Skeletal muscle tissue (tissue), 3 donors: ENCODE measurements at regions not wholly inside any gene's neighbourhood (a gene's known extent, or its start where the extent isn't known, plus 50 kb on each side); places are given as distances from the start of the nearest gene placed in this dataset.

Experiments
- H3K27ac ChIP-seq: one replicate; pipeline ENCODE4 v1.7.0; 2013; ENCODE audit warnings: mild to moderate bottlenecking, low read depth, low read length, inconsistent platforms
- H3K27me3 ChIP-seq, 3 donors: one replicate each; pipeline ENCODE4 v1.7.0; 2013; ENCODE audit warnings: low read length in 3 of 3; ENCODE audit not compliant: control insufficient read depth in 3 of 3, insufficient read depth in 3 of 3
- H3K36me3 ChIP-seq, 3 donors: one replicate each; pipeline ENCODE4 v1.7.0; 2013; ENCODE audit warnings: low read length in 3 of 3; ENCODE audit not compliant: control insufficient read depth in 3 of 3, insufficient read depth in 3 of 3
- H3K4me1 ChIP-seq, 3 donors: one replicate each; pipeline ENCODE4 v1.7.0; 2013; ENCODE audit warnings: low read length in 3 of 3, mild to moderate bottlenecking in 3 of 3; ENCODE audit not compliant: control insufficient read depth in 3 of 3, insufficient read depth in 3 of 3
- H3K4me3 ChIP-seq, 3 donors: one replicate each; pipeline ENCODE4 v1.7.0; 2013; ENCODE audit warnings: low read length in 3 of 3
- H3K9ac ChIP-seq, 3 donors: one replicate each; pipeline ENCODE4 v1.7.0; 2013; ENCODE audit warnings: low read length in 3 of 3, mild to moderate bottlenecking in 3 of 3, moderate library complexity in 2 of 3, low read depth in 1 of 3
- H3K9me3 ChIP-seq, 3 donors: one replicate each; pipeline ENCODE4 v1.7.0; 2013; ENCODE audit warnings: low read length in 3 of 3; ENCODE audit not compliant: control insufficient read depth in 3 of 3
- donor health status: Osteomylitis.

GRCh38 chr5:4766101-4766500 lies 374.0 kb upstream of the ADAMTS16 start:
- Histone ChIP-seq H3K9me3 (peaks cover 0 to 3% (median 0%) of the 10 kb centered on the region in 3 donors), H3K27me3 (no peaks in the 10 kb centered on the region), H3K27ac (no peak overlapping the region), H3K4me3 (no peak overlapping the region), H3K4me1 (no peaks in the 10 kb centered on the region), H3K9ac (no peak overlapping the region), H3K36me3 (no peaks in the 10 kb centered on the region)

GRCh38 chr5:4772591-4772990 lies 367.5 kb upstream of the ADAMTS16 start:
- Histone ChIP-seq H3K4me1 (no peaks in the 10 kb centered on the region), H3K4me3 (no peak overlapping the region), H3K27me3 (no peaks in the 10 kb centered on the region), H3K9me3 (peaks cover 0 to 3% (median 0%) of the 10 kb centered on the region in 3 donors), H3K27ac (no peak overlapping the region), H3K36me3 (no peaks in the 10 kb centered on the region), H3K9ac (no peak overlapping the region)

GRCh38 chr5:4773827-4774317 lies 366.3 kb upstream of the ADAMTS16 start:
- Histone ChIP-seq H3K36me3 (no peaks in the 10 kb centered on the region), H3K9me3 (peaks cover 0 to 3% (median 0%) of the 10 kb centered on the region in 3 donors), H3K9ac (no peak overlapping the region), H3K27me3 (no peaks in the 10 kb centered on the region), H3K4me3 (no peak overlapping the region), H3K27ac (no peak overlapping the region), H3K4me1 (no peaks in the 10 kb centered on the region)

GRCh38 chr5:4777435-4777834 lies 362.7 kb upstream of the ADAMTS16 start:
- Histone ChIP-seq H3K36me3 (no peaks in the 10 kb centered on the region), H3K4me1 (no peaks in the 10 kb centered on the region), H3K27me3 (no peaks in the 10 kb centered on the region), H3K4me3 (no peak overlapping the region), H3K27ac (no peak overlapping the region), H3K9ac (no peak overlapping the region), H3K9me3 (no peaks in the 10 kb centered on the region)

GRCh38 chr5:4780633-4781032 lies 359.5 kb upstream of the ADAMTS16 start:
- Histone ChIP-seq H3K27me3 (no peaks in the 10 kb centered on the region), H3K9me3 (no peaks in the 10 kb centered on the region), H3K4me1 (no peaks in the 10 kb centered on the region), H3K4me3 (no peak overlapping the region), H3K27ac (no peak overlapping the region), H3K36me3 (no peaks in the 10 kb centered on the region), H3K9ac (no peak overlapping the region)

GRCh38 chr5:4781299-4781698 lies 358.8 kb upstream of the ADAMTS16 start:
- Histone ChIP-seq H3K36me3 (no peaks in the 10 kb centered on the region), H3K27me3 (no peaks in the 10 kb centered on the region), H3K9ac (no peak overlapping the region), H3K27ac (no peak overlapping the region), H3K9me3 (no peaks in the 10 kb centered on the region), H3K4me3 (no peak overlapping the region), H3K4me1 (no peaks in the 10 kb centered on the region)

- Histone ChIP-seq H3K27ac (no peak overlapping the region), H3K9me3 (no peaks in the 10 kb centered on the region), H3K27me3 (no peaks in the 10 kb centered on the region), H3K4me1 (no peaks in the 10 kb centered on the region), H3K9ac (no peak overlapping the region), H3K36me3 (no peaks in the 10 kb centered on the region), H3K4me3 (no peak overlapping the region)
Observed at GRCh38 chr5:4785971-4786370, 354.2 kb upstream of the ADAMTS16 start.

GRCh38 chr5:4797445-4797844 lies 342.7 kb upstream of the ADAMTS16 start:
- Histone ChIP-seq H3K9me3 (no peaks in the 10 kb centered on the region), H3K36me3 (no peaks in the 10 kb centered on the region), H3K4me1 (no peaks in the 10 kb centered on the region), H3K9ac (no peak overlapping the region), H3K27ac (no peak overlapping the region), H3K4me3 (no peak overlapping the region), H3K27me3 (no peaks in the 10 kb centered on the region)

GRCh38 chr5:4802044-4802443 lies 338.1 kb upstream of the ADAMTS16 start:
- Histone ChIP-seq H3K9ac (no peak overlapping the region), H3K9me3 (no peaks in the 10 kb centered on the region), H3K27ac (no peak overlapping the region), H3K4me1 (no peaks in the 10 kb centered on the region), H3K36me3 (no peaks in the 10 kb centered on the region), H3K4me3 (no peak overlapping the region), H3K27me3 (no peaks in the 10 kb centered on the region)

GRCh38 chr5:4804691-4805360 lies 335.3 kb upstream of the ADAMTS16 start:
- Histone ChIP-seq H3K9me3 (no peaks in the 10 kb centered on the region), H3K4me3 (no peak overlapping the region), H3K27ac (no peak overlapping the region), H3K4me1 (no peaks in the 10 kb centered on the region), H3K36me3 (no peaks in the 10 kb centered on the region), H3K27me3 (no peaks in the 10 kb centered on the region), H3K9ac (no peak overlapping the region)
